SK-N-SH treated with all-trans-retinoic acid at 6 μM for 48 hours (cell line): ENCODE measurements at regions not wholly inside any gene's neighbourhood (a gene's known extent, or its start where the extent isn't known, plus 50 kb on each side); places are given as distances from the start of the nearest gene placed in this dataset.

Source experiments
- BACH2 ChIP-seq: fragments of 250-450 bp; sonication (Bioruptor Pico); IDR thresholded peaks from 2 replicates; pipeline ENCODE4 v1.9.0; 2021; ENCODE audit warnings: mild to moderate bottlenecking, borderline replicate concordance
- ESRRG ChIP-seq: fragments of 250-450 bp; sonication (Bioruptor Pico); IDR thresholded peaks from 2 replicates; pipeline ENCODE4 v1.6.1; 2021; ENCODE audit warnings: mild to moderate bottlenecking
- PPARA ChIP-seq: fragments of 250-450 bp; sonication (Bioruptor Pico); IDR thresholded peaks from 2 replicates; pipeline ENCODE4 v1.5.0; 2020; ENCODE audit warnings: mild to moderate bottlenecking, borderline replicate concordance
- SNAI2 ChIP-seq: fragments of 250-450 bp; sonication (Bioruptor Pico); IDR thresholded peaks from 2 replicates; pipeline ENCODE4 v1.5.0; 2020; ENCODE audit warnings: mild to moderate bottlenecking, moderate library complexity
- TOX ChIP-seq: fragments of 250-450 bp; sonication (Bioruptor Pico); IDR thresholded peaks from 2 replicates; pipeline ENCODE4 v1.8.0; 2021; ENCODE audit warnings: mild to moderate bottlenecking, moderate library complexity, borderline replicate concordance
- ZC3H10 ChIP-seq: fragments of 250-450 bp; sonication (Bioruptor Pico); IDR thresholded peaks from 2 replicates; pipeline ENCODE4 v1.5.1; 2021; ENCODE audit warnings: mild to moderate bottlenecking, moderate library complexity
- TF ChIP-seq, protein P1 (sequence below): fragments of 250-450 bp; sonication (Bioruptor Pico); IDR thresholded peaks from 2 replicates; pipeline ENCODE4 v1.5.0; 2020; ENCODE audit warnings: mild to moderate bottlenecking, moderate library complexity
- TF ChIP-seq, protein P2 (sequence below): fragments of 250-450 bp; sonication (Bioruptor Pico); IDR thresholded peaks from 2 replicates; pipeline ENCODE4 v1.8.0; 2020; ENCODE audit warnings: mild to moderate bottlenecking, moderate library complexity, borderline replicate concordance

DNA sequence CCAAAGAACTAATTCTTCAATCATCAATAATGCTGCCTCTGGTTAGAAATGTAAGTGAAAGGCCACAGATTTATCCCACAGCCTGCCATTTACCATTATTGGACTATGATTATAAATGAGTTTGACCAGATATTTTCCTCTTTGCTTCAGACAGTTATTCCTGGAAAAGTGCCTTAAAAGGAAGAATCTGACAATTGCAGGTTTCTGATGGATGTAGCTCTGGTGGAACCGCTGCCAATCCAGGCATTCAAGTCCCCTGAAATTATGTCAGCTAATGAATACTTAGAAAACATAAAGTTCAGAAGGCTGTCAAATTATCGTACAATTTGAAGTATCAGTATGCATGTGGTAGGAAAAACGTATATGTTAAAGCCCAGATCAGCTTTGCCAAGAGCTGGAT, 78.2 kb upstream of the NR4A3 start:
- TF ChIP-seq ZC3H10 (no peak), SNAI2 (no peak), ESRRG (no peak), PPARA (CRISPR knock-in tag) (no peak), BACH2 (CRISPR knock-in tag) (no peak), TOX (no peak)
- TF ChIP-seq, protein P1, sequence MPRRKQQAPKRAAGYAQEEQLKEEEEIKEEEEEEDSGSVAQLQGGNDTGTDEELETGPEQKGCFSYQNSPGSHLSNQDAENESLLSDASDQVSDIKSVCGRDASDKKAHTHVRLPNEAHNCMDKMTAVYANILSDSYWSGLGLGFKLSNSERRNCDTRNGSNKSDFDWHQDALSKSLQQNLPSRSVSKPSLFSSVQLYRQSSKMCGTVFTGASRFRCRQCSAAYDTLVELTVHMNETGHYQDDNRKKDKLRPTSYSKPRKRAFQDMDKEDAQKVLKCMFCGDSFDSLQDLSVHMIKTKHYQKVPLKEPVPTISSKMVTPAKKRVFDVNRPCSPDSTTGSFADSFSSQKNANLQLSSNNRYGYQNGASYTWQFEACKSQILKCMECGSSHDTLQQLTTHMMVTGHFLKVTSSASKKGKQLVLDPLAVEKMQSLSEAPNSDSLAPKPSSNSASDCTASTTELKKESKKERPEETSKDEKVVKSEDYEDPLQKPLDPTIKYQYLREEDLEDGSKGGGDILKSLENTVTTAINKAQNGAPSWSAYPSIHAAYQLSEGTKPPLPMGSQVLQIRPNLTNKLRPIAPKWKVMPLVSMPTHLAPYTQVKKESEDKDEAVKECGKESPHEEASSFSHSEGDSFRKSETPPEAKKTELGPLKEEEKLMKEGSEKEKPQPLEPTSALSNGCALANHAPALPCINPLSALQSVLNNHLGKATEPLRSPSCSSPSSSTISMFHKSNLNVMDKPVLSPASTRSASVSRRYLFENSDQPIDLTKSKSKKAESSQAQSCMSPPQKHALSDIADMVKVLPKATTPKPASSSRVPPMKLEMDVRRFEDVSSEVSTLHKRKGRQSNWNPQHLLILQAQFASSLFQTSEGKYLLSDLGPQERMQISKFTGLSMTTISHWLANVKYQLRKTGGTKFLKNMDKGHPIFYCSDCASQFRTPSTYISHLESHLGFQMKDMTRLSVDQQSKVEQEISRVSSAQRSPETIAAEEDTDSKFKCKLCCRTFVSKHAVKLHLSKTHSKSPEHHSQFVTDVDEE (CRISPR knock-in tag) = no peak
- TF ChIP-seq, protein P2, sequence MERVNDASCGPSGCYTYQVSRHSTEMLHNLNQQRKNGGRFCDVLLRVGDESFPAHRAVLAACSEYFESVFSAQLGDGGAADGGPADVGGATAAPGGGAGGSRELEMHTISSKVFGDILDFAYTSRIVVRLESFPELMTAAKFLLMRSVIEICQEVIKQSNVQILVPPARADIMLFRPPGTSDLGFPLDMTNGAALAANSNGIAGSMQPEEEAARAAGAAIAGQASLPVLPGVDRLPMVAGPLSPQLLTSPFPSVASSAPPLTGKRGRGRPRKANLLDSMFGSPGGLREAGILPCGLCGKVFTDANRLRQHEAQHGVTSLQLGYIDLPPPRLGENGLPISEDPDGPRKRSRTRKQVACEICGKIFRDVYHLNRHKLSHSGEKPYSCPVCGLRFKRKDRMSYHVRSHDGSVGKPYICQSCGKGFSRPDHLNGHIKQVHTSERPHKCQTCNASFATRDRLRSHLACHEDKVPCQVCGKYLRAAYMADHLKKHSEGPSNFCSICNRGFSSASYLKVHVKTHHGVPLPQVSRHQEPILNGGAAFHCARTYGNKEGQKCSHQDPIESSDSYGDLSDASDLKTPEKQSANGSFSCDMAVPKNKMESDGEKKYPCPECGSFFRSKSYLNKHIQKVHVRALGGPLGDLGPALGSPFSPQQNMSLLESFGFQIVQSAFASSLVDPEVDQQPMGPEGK (CRISPR knock-in tag) = no peak
